HG03196 (cell line): ENCODE measurements at regions not wholly inside any gene's neighbourhood (a gene's known extent, or its start where the extent isn't known, plus 50 kb on each side); places are given as distances from the start of the nearest gene placed in this dataset.
"Not testable (repeated sequence)": the region's sequence is repeated elsewhere in the genome, so short reads cannot be mapped to it uniquely, and the experiment has no call there.

Source experiments
- ATAC-seq: cut with Tn5 transposase; IDR thresholded peaks from one replicate; pipeline ENCODE4 v1.9.1; 2021; ENCODE audit not compliant: unreplicated experiment

- ATAC-seq = no peak
Measured at GRCh38 chr21:14620152-14620551, 74.0 kb upstream of the SAMSN1 start.

DNA sequence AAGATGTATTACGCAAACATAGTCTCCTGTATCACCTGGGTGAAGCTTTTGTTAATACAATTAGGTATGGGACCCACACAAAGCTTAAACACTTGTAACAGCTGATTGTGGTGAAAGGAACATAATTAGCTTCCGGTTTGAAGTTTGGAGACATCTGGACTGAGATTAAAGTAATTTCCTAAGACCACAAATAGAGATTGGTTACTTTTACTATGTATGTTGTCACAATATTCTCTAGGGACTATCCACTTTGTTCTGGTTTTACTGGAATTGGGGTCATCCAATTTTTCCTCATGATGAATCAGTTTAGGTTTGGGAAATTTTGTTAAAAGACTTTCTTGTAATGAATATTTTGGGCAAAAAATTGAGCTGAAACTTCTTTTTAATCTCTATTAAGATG, 71.8 kb upstream of the SAMSN1 start:
- no peak for ATAC-seq

DNA sequence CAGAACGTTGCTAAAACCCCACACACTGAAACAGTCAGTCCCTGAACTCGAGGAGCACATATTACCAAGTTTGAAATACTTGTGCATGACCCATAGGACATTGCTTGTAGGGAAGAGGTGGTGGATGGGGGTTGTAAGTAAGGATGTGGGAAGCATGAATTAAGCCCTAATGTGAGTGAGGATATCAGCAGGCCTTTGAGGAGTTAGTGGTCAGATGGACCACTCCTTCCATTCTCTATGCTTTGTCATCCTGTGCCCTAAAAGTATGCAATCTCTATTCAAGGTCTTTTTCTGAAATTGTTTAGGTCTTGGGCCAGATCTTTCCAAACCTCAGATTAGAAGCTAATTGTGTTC, 70.9 kb upstream of the SAMSN1 start:
- ATAC-seq = no peak

- ATAC-seq = no peak
Measured at GRCh38 chr21:14616380-14617039, 70.4 kb upstream of the SAMSN1 start.

GRCh38 chr21:14615359-14615974, 69.4 kb upstream of the SAMSN1 start:
- no peak for ATAC-seq

GRCh38 chr21:14614287-14614686, 68.2 kb upstream of the SAMSN1 start:
- ATAC-seq = no peak

GRCh38 chr21:14613486-14614224, 67.5 kb upstream of the SAMSN1 start:
- ATAC-seq = no peak

DNA sequence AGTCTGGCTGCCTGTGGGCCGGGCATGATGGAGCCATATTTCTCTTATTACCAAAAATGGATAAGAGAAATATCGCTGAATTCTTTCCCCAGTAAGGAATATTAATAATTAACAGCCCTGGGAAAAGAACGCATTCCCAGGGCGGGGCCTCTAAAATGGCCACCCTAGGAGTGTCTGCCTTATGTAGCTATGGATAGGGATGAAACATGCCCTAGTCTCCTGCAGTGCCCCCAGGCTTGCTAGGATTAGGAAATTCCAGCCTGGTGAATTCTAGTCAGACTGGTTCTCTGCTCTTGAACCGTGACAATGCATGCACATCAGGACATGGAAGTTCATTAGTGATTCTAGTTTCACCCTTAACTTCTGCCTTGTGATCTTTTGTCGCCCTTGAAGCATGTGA, 64.0 kb upstream of the SAMSN1 start:
- not testable (repeated sequence) for ATAC-seq

- ATAC-seq = no peak
Measured at GRCh38 chr21:14609274-14609673, 63.2 kb upstream of the SAMSN1 start.

DNA sequence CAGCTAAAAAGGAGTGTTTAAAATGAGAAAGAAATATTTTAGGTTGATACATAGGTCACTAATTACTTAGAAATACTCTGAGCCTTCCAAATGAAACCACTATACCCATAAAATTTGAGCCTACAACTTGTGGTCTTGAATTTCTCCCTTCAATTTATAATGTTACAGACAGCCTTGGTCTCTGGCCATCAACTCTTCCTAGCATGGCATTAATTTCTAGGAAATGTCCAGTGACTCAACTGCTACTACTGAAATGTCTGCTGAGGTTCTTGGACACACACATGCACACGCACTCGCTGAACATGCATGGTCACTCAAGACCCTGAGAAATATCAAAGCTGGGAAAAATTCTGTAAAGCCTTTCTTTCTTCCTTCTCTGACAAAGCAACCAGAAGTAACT, 61.1 kb upstream of the SAMSN1 start:
- no peak for ATAC-seq

DNA sequence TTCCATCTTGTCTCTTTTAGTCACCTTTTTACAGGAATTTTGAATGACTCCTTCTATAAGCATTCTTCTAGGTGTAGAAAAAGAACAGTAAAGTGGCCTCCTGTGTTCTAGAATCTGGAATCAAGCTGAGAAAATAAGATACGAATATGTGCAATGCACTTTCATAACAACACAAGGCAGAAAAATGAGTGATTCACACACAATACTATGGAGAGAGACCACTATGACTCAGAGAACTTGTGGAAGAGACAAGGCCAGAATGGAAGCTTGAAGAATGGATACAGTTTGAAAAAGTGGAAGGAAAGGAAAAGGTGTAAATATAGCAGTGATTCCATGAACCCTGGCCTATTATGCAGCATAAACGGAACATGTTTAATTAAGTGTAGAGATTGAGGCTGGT, 57.1 kb upstream of the SAMSN1 start:
- no peak for ATAC-seq

- ATAC-seq = peak; percentile 53
Measured at GRCh38 chr21:14602382-14602958, 56.4 kb upstream of the SAMSN1 start.

- ATAC-seq = no peak
Measured at GRCh38 chr21:14600569-14601297, 54.6 kb upstream of the SAMSN1 start.

DNA sequence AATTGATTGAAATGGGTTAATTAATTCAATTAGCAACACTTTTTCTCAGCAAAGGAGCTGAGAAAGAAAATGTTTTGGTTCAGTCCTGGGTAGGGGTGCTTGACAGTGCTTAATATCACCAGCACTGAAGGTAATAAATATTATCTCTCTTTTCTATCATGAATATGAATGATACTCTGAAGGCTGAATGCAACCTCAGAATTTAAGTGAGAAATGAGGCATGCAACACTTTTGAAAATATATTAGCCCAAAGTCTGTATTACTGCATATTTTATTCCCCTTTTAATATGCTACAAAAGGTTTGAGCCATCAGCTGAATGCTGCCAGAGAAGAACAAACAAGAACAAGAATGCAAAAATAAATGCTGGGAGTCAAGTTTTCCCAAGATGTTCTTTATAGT, 52.0 kb upstream of the SAMSN1 start:
- no peak for ATAC-seq
